ENCODE measurements at regions not wholly inside any gene's neighbourhood (a gene's known extent, or its start where the extent isn't known, plus 50 kb on each side); places are given as distances from the start of the nearest gene placed in this dataset.

GRCh38 chr10:4205113-4205512, 420.1 kb upstream of the KLF6 start:
- Histone ChIP-seq H3K4me2 (no peak overlapping the region), H3K9me2 (replicated peaks; ENCODE audit: insufficient read depth) (no peaks in the 10 kb centered on the region), H3K4me3 (no peak overlapping the region), H3K27ac (no peak overlapping the region), H3K9me3 (ENCODE audit: low read depth) (no peaks in the 10 kb centered on the region), H2AFZ (no peak overlapping the region), H3K36me3 (replicated peaks; ENCODE audit: insufficient read depth, low read depth) (no peaks in the 10 kb centered on the region), H3K27me3 (no peaks in the 10 kb centered on the region), H3K79me2 (no peaks in the 10 kb centered on the region), H3K4me1 (ENCODE audit: insufficient read depth) (no peaks in the 10 kb centered on the region), H4K20me1 (ENCODE audit: insufficient read depth, poor library complexity, severe bottlenecking) (no peaks in the 10 kb centered on the region)
- DNase-seq (ENCODE audit: low spot score), result no peak
- 50% methylated on average over 1 of the region's 1 CpG for WGBS (ENCODE audit: low lambda C conversion rate, missing lambda C conversion rate)
- TF ChIP-seq EZH2phosphoT487 (IDR thresholded peaks at IDR 0.05; ENCODE audit: low read depth, severe bottlenecking, unreplicated experiment) (no peak), CTCF (IDR thresholded peaks at IDR 0.05; ENCODE audit: poor library complexity) (no peak), EZH2 (IDR thresholded peaks at IDR 0.05; ENCODE audit: borderline replicate concordance) (no peak)

GRCh38 chr10:4202938-4203337, 417.9 kb upstream of the KLF6 start:
- TF ChIP-seq EZH2 (IDR thresholded peaks at IDR 0.05; ENCODE audit: borderline replicate concordance), result no peak

GRCh38 chr10:4201866-4202825, 417.1 kb upstream of the KLF6 start:
- Histone ChIP-seq H4K20me1 (ENCODE audit: insufficient read depth, poor library complexity, severe bottlenecking) (no peaks in the 10 kb centered on the region), H2AFZ (no peak overlapping the region), H3K4me1 (ENCODE audit: insufficient read depth) (peaks cover 6% of the 10 kb centered on the region), H3K79me2 (no peaks in the 10 kb centered on the region), H3K27ac (no peak overlapping the region), H3K27me3 (no peaks in the 10 kb centered on the region), H3K4me3 (no peak overlapping the region), H3K4me2 (no peak overlapping the region), H3K36me3 (replicated peaks; ENCODE audit: insufficient read depth, low read depth) (no peaks in the 10 kb centered on the region), H3K9me2 (replicated peaks; ENCODE audit: insufficient read depth) (no peaks in the 10 kb centered on the region), H3K9me3 (ENCODE audit: low read depth) (no peaks in the 10 kb centered on the region)
- DNase-seq (ENCODE audit: low spot score), result no peak
- TF ChIP-seq EZH2 (IDR thresholded peaks at IDR 0.05; ENCODE audit: borderline replicate concordance), result no peak
- TF ChIP-seq CTCF (IDR thresholded peaks at IDR 0.05; ENCODE audit: poor library complexity), result no peak
- TF ChIP-seq EZH2phosphoT487 (IDR thresholded peaks at IDR 0.05; ENCODE audit: low read depth, severe bottlenecking, unreplicated experiment), result no peak
- WGBS (ENCODE audit: low lambda C conversion rate, missing lambda C conversion rate), result 87% methylated on average over 14 of the region's 14 CpGs

More at GRCh38 chr10:4202938-4203337, 417.9 kb upstream of the KLF6 start:
- H3K27ac ChIP-seq, result no peak overlapping the region
- no peak overlapping the region for H2AFZ ChIP-seq
- no peak overlapping the region for H3K4me3 ChIP-seq
- no peak for DNase-seq (ENCODE audit: low spot score)
- H3K4me2 ChIP-seq, result no peak overlapping the region
- H3K9me2 ChIP-seq (replicated peaks; ENCODE audit: insufficient read depth), result no peaks in the 10 kb centered on the region
- WGBS (ENCODE audit: low lambda C conversion rate, missing lambda C conversion rate), result 79% methylated on average over 1 of the region's 1 CpG
- no peaks in the 10 kb centered on the region for H3K79me2 ChIP-seq
- no peaks in the 10 kb centered on the region for H3K27me3 ChIP-seq
- no peaks in the 10 kb centered on the region for H3K9me3 ChIP-seq (ENCODE audit: low read depth)
- peaks cover 6% of the 10 kb centered on the region for H3K4me1 ChIP-seq (ENCODE audit: insufficient read depth)
- no peaks in the 10 kb centered on the region for H4K20me1 ChIP-seq (ENCODE audit: insufficient read depth, poor library complexity, severe bottlenecking)
- no peaks in the 10 kb centered on the region for H3K36me3 ChIP-seq (replicated peaks; ENCODE audit: insufficient read depth, low read depth)

GRCh38 chr10:4199196-4199595, 414.2 kb upstream of the KLF6 start:
- Histone ChIP-seq H3K27me3 (no peaks in the 10 kb centered on the region), H3K9me3 (ENCODE audit: low read depth) (no peaks in the 10 kb centered on the region), H3K79me2 (no peaks in the 10 kb centered on the region), H3K4me1 (ENCODE audit: insufficient read depth) (peaks cover 6% of the 10 kb centered on the region), H3K4me3 (no peak overlapping the region), H2AFZ (no peak overlapping the region), H4K20me1 (ENCODE audit: insufficient read depth, poor library complexity, severe bottlenecking) (no peaks in the 10 kb centered on the region), H3K9me2 (replicated peaks; ENCODE audit: insufficient read depth) (no peaks in the 10 kb centered on the region), H3K4me2 (no peak overlapping the region), H3K27ac (no peak overlapping the region), H3K36me3 (replicated peaks; ENCODE audit: insufficient read depth, low read depth) (no peaks in the 10 kb centered on the region)
- 78% methylated on average over 2 of the region's 2 CpGs for whole genome bisulfite sequencing (ENCODE audit: low lambda C conversion rate, missing lambda C conversion rate)
- TF ChIP-seq CTCF (IDR thresholded peaks at IDR 0.05; ENCODE audit: poor library complexity) (no peak), EZH2phosphoT487 (IDR thresholded peaks at IDR 0.05; ENCODE audit: low read depth, severe bottlenecking, unreplicated experiment) (no peak), EZH2 (IDR thresholded peaks at IDR 0.05; ENCODE audit: borderline replicate concordance) (no peak)
- no peak for DNase-seq (ENCODE audit: low spot score)
